GM21576 (cell line): ENCODE measurements at regions not wholly inside any gene's neighbourhood (a gene's known extent, or its start where the extent isn't known, plus 50 kb on each side); places are given as distances from the start of the nearest gene placed in this dataset.

Experiments used
- ATAC-seq: cut with Tn5 transposase; IDR thresholded peaks from one replicate; pipeline ENCODE4 v1.9.1; 2021; ENCODE audit warnings: mild to moderate bottlenecking, moderate library complexity; ENCODE audit not compliant: unreplicated experiment

- no peak for ATAC-seq
Observed at GRCh38 chr4:31094474-31094873, 374.3 kb downstream of the PCDH7 start.

- ATAC-seq: no peak
Observed at GRCh38 chr4:31097999-31098398, 377.8 kb downstream of the PCDH7 start.

GRCh38 chr4:31100536-31100935 lies 380.4 kb downstream of the PCDH7 start:
- no peak for ATAC-seq

- no peak for ATAC-seq
Observed at GRCh38 chr4:31104043-31104442, 383.9 kb downstream of the PCDH7 start.

GRCh38 chr4:31104577-31104976 lies 384.4 kb downstream of the PCDH7 start:
- no peak for ATAC-seq

GRCh38 chr4:31106419-31106818 lies 386.2 kb downstream of the PCDH7 start:
- no peak for ATAC-seq

- ATAC-seq: no peak
Observed at GRCh38 chr4:31107362-31107761, 387.2 kb downstream of the PCDH7 start.

GRCh38 chr4:31108762-31109161 lies 388.6 kb downstream of the PCDH7 start:
- no peak for ATAC-seq

- ATAC-seq: no peak
Observed at GRCh38 chr4:31111790-31112189, 391.6 kb downstream of the PCDH7 start.

GRCh38 chr4:31114816-31115215 lies 394.6 kb downstream of the PCDH7 start:
- no peak for ATAC-seq

GRCh38 chr4:31124008-31124585 lies 403.9 kb downstream of the PCDH7 start:
- ATAC-seq: no peak

GRCh38 chr4:31125061-31125460 lies 404.9 kb downstream of the PCDH7 start:
- no peak for ATAC-seq

GRCh38 chr4:31125496-31125895 lies 405.3 kb downstream of the PCDH7 start:
- no peak for ATAC-seq

GRCh38 chr4:31126881-31127398 lies 406.8 kb downstream of the PCDH7 start:
- ATAC-seq: no peak

GRCh38 chr4:31130930-31131329 lies 410.8 kb downstream of the PCDH7 start:
- no peak for ATAC-seq

GRCh38 chr4:31134720-31135119 lies 414.6 kb downstream of the PCDH7 start:
- ATAC-seq: no peak

GRCh38 chr4:31139767-31140166 lies 419.6 kb downstream of the PCDH7 start:
- no peak for ATAC-seq

GRCh38 chr4:31141095-31141831 lies 421.1 kb downstream of the PCDH7 start:
- no peak for ATAC-seq

- ATAC-seq: no peak
Observed at GRCh38 chr4:31141832-31142142, 421.6 kb downstream of the PCDH7 start.

- ATAC-seq: no peak
Observed at GRCh38 chr4:31146366-31146765, 426.2 kb downstream of the PCDH7 start.

- no peak for ATAC-seq
Observed at GRCh38 chr4:31148990-31149389, 428.8 kb downstream of the PCDH7 start.

GRCh38 chr4:31156221-31156620 lies 436.1 kb downstream of the PCDH7 start:
- no peak for ATAC-seq

- ATAC-seq: no peak
Observed at GRCh38 chr4:31160146-31160545, 440.0 kb downstream of the PCDH7 start.
